Fibroblast of villous mesenchyme (primary cell): ENCODE measurements at regions not wholly inside any gene's neighbourhood (a gene's known extent, or its start where the extent isn't known, plus 50 kb on each side); places are given as distances from the start of the nearest gene placed in this dataset.
"Not testable (repeated sequence)": the region's sequence is repeated elsewhere in the genome, so short reads cannot be mapped to it uniquely, and the experiment has no call there.

Experiments used
- DNase-seq: peaks from one replicate; pipeline ENCODE4 v3.0.0-alpha.2; 2010; ENCODE audit warnings: low read depth
- H3K4me3 ChIP-seq: 2 replicates; pipeline ENCODE4 v1.5.1; 2011; ENCODE audit warnings: low read depth, mild to moderate bottlenecking, low read length

GRCh38 chr3:125779276-125779675, 184.0 kb upstream of the OSBPL11 start:
- DNase-seq = not testable (repeated sequence)

GRCh38 chr3:125779918-125780317, 184.6 kb upstream of the OSBPL11 start:
- DNase-seq, H3K4me3 ChIP-seq: not testable (repeated sequence)

More at GRCh38 chr3:125779276-125779675, 184.0 kb upstream of the OSBPL11 start:
- H3K4me3 ChIP-seq = not testable (repeated sequence)

- not testable (repeated sequence) for DNase-seq, H3K4me3 ChIP-seq
Observed at GRCh38 chr3:125781678-125782077, 186.4 kb upstream of the OSBPL11 start.

- not testable (repeated sequence) for DNase-seq, H3K4me3 ChIP-seq
Observed at GRCh38 chr3:125790312-125790711, 178.7 kb upstream of the ROPN1B start.

- not testable (repeated sequence) for DNase-seq
Observed at GRCh38 chr3:125791021-125791420, 178.0 kb upstream of the ROPN1B start.

GRCh38 chr3:125810010-125810409, 159.0 kb upstream of the ROPN1B start:
- not testable (repeated sequence) for DNase-seq, H3K4me3 ChIP-seq

More at GRCh38 chr3:125791021-125791420, 178.0 kb upstream of the ROPN1B start:
- not testable (repeated sequence) for H3K4me3 ChIP-seq

- H3K4me3 ChIP-seq = not testable (repeated sequence)
- DNase-seq = peak; percentile 72
Observed at GRCh38 chr3:125822175-125822574, 146.8 kb upstream of the ROPN1B start.

GRCh38 chr3:125831005-125831750, 137.8 kb upstream of the ROPN1B start:
- peak; percentile 5 for DNase-seq
- H3K4me3 ChIP-seq = not testable (repeated sequence)

- peak; percentile 6 for DNase-seq
- H3K4me3 ChIP-seq = not testable (repeated sequence)
Observed at GRCh38 chr3:125835562-125835961, 133.4 kb upstream of the ROPN1B start.

- DNase-seq = peak; percentile 69
Observed at GRCh38 chr3:125836011-125836551, 132.9 kb upstream of the ROPN1B start.

GRCh38 chr3:125836786-125837185, 132.2 kb upstream of the ROPN1B start:
- peak; percentile 3 for DNase-seq
- not testable (repeated sequence) for H3K4me3 ChIP-seq

More at GRCh38 chr3:125836011-125836551, 132.9 kb upstream of the ROPN1B start:
- H3K4me3 ChIP-seq = not testable (repeated sequence)

GRCh38 chr3:125838857-125839256, 130.1 kb upstream of the ROPN1B start:
- not testable (repeated sequence) for H3K4me3 ChIP-seq, DNase-seq

- not testable (repeated sequence) for DNase-seq
Observed at GRCh38 chr3:125840465-125840864, 128.5 kb upstream of the ROPN1B start.

GRCh38 chr3:125847966-125848365, 121.0 kb upstream of the ROPN1B start:
- DNase-seq, H3K4me3 ChIP-seq: not testable (repeated sequence)

More at GRCh38 chr3:125840465-125840864, 128.5 kb upstream of the ROPN1B start:
- H3K4me3 ChIP-seq = not testable (repeated sequence)

GRCh38 chr3:125855006-125855405, 114.0 kb upstream of the ROPN1B start:
- not testable (repeated sequence) for H3K4me3 ChIP-seq, DNase-seq
